C4-2B (cell line): ENCODE measurements at regions not wholly inside any gene's neighbourhood (a gene's known extent, or its start where the extent isn't known, plus 50 kb on each side); places are given as distances from the start of the nearest gene placed in this dataset.

Source experiments
- ZFX ChIP-seq: fragments of 450-650 bp; IDR thresholded peaks from 2 replicates; pipeline ENCODE4 v1.6.1; 2017
- TF ChIP-seq, protein P1 (sequence below): fragments of 450-650 bp; conservative IDR thresholded peaks from 2 replicates; pipeline ENCODE4 v1.5.1; 2017; ENCODE audit warnings: mild to moderate bottlenecking

GRCh38 chr9:23011669-23012068 is 565.0 kb downstream of the DMRTA1 start:
- TF ChIP-seq, protein P1, sequence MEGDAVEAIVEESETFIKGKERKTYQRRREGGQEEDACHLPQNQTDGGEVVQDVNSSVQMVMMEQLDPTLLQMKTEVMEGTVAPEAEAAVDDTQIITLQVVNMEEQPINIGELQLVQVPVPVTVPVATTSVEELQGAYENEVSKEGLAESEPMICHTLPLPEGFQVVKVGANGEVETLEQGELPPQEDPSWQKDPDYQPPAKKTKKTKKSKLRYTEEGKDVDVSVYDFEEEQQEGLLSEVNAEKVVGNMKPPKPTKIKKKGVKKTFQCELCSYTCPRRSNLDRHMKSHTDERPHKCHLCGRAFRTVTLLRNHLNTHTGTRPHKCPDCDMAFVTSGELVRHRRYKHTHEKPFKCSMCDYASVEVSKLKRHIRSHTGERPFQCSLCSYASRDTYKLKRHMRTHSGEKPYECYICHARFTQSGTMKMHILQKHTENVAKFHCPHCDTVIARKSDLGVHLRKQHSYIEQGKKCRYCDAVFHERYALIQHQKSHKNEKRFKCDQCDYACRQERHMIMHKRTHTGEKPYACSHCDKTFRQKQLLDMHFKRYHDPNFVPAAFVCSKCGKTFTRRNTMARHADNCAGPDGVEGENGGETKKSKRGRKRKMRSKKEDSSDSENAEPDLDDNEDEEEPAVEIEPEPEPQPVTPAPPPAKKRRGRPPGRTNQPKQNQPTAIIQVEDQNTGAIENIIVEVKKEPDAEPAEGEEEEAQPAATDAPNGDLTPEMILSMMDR = no peak
- no peak for TF ChIP-seq ZFX
